ENCODE measurements at regions not wholly inside any gene's neighbourhood (a gene's known extent, or its start where the extent isn't known, plus 50 kb on each side); places are given as distances from the start of the nearest gene placed in this dataset.

GRCh38 chr2:12227941-12228608 is 481.6 kb downstream of the LPIN1 start:
- peaks cover 2% of the 10 kb centered on the region for H3K36me3 Mint-ChIP-seq (ENCODE audit: low read depth)
- TF ChIP-seq CTCF (IDR thresholded peaks at IDR 0.05) = peak; percentile 61
- H3K27me3 Mint-ChIP-seq (ENCODE audit: low read depth) = no peaks in the 10 kb centered on the region
- H3K4me1 Mint-ChIP-seq (ENCODE audit: low read depth) = peaks cover 24% of the 10 kb centered on the region
- no peak for DNase-seq (ENCODE audit: low spot score)
- no peak overlapping the region for H3K4me3 Mint-ChIP-seq (ENCODE audit: unreplicated experiment)
- peak overlapping the region; percentile 97 for H3K27ac Mint-ChIP-seq (ENCODE audit: unreplicated experiment)
- peaks cover 8% of the 10 kb centered on the region for H3K9me3 Mint-ChIP-seq (ENCODE audit: low read depth)

- H3K27ac Mint-ChIP-seq (ENCODE audit: unreplicated experiment) = no peak overlapping the region
- TF ChIP-seq CTCF (IDR thresholded peaks at IDR 0.05) = no peak
- H3K27me3 Mint-ChIP-seq (ENCODE audit: low read depth) = no peaks in the 10 kb centered on the region
- H3K4me1 Mint-ChIP-seq (ENCODE audit: low read depth) = peaks cover 32% of the 10 kb centered on the region
- H3K4me3 Mint-ChIP-seq (ENCODE audit: unreplicated experiment) = no peak overlapping the region
- H3K9me3 Mint-ChIP-seq (ENCODE audit: low read depth) = peaks cover 2% of the 10 kb centered on the region
- H3K36me3 Mint-ChIP-seq (ENCODE audit: low read depth) = no peaks in the 10 kb centered on the region
- DNase-seq (ENCODE audit: low spot score) = no peak
These were observed 484.9 kb downstream of the LPIN1 start for GRCh38 chr2:12231288-12231687.

GRCh38 chr2:12232876-12233275 is 483.9 kb upstream of the TRIB2 start:
- DNase-seq (ENCODE audit: low spot score) = no peak
- peaks cover 28% of the 10 kb centered on the region for H3K4me1 Mint-ChIP-seq (ENCODE audit: low read depth)
- no peak overlapping the region for H3K27ac Mint-ChIP-seq (ENCODE audit: unreplicated experiment)
- H3K36me3 Mint-ChIP-seq (ENCODE audit: low read depth) = no peaks in the 10 kb centered on the region
- H3K9me3 Mint-ChIP-seq (ENCODE audit: low read depth) = peaks cover 2% of the 10 kb centered on the region
- H3K27me3 Mint-ChIP-seq (ENCODE audit: low read depth) = no peaks in the 10 kb centered on the region
- TF ChIP-seq CTCF (IDR thresholded peaks at IDR 0.05) = no peak
- H3K4me3 Mint-ChIP-seq (ENCODE audit: unreplicated experiment) = no peak overlapping the region

DNA sequence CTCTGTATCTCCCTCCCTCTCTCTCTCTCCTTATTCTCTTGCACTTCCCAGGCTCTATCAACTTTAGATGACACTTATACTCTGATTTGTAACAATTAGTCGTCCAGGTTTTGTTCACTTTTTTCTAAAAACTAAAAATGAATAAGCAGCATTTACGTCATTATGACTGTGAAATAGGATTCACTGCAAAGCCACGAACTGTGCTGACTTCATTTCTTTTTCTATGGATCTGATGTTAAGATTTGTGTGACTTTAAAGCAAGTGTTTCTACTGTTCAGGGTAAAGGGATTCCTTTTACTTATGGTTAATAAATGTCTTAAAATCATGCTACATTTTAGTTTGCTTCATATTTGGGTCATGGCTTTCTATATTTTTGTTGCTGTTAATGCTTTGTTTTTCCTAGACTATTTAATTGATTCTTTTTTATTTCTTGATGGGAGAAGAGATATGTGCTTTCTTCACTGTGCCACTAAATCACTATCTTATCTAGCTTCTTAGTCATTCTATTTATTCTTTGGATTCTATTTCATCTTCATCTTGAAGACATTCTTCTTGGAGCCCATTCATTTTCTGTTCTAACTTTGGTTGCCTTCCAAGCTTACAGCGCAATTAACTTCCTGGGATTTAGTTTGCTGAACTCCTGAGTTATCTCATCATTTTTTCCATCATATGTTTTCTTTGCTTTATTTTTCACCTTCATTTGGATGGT is 480.4 kb upstream of the TRIB2 start:
- Mint-ChIP-seq H3K4me1 (ENCODE audit: low read depth) (peaks cover 17% of the 10 kb centered on the region), H3K4me3 (ENCODE audit: unreplicated experiment) (no peak overlapping the region), H3K27me3 (ENCODE audit: low read depth) (no peaks in the 10 kb centered on the region), H3K36me3 (ENCODE audit: low read depth) (no peaks in the 10 kb centered on the region), H3K9me3 (ENCODE audit: low read depth) (peaks cover 4% of the 10 kb centered on the region), H3K27ac (ENCODE audit: unreplicated experiment) (no peak overlapping the region)
- DNase-seq (ENCODE audit: low spot score) = no peak
- no peak for TF ChIP-seq CTCF (IDR thresholded peaks at IDR 0.05)

DNA sequence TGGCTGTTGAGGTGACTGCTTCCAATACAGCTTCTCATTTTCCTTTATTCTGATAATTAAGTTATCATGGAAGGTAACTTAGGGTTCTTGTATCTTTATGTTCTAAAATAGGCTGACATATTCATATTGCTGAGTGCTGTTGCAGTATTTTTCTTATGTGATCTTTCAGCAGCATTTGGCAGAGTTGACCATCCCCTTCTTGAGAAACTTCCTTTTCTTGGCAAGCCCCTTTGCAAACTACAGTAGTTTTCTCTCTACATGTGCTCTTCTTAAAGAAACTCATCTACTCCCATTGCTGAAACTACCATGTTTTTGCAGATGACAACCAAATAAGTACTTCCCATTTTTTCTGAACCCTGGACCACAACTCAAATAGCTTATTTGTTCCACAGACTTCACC is 476.5 kb upstream of the TRIB2 start:
- no peak for DNase-seq (ENCODE audit: low spot score)

More for the DNA sequence above, 476.5 kb upstream of the TRIB2 start:
- no peaks in the 10 kb centered on the region for H3K36me3 Mint-ChIP-seq (ENCODE audit: low read depth)
- no peak for TF ChIP-seq CTCF (IDR thresholded peaks at IDR 0.05)
- no peaks in the 10 kb centered on the region for H3K27me3 Mint-ChIP-seq (ENCODE audit: low read depth)
- peaks cover 18% of the 10 kb centered on the region for H3K4me1 Mint-ChIP-seq (ENCODE audit: low read depth)
- H3K9me3 Mint-ChIP-seq (ENCODE audit: low read depth) = peaks cover 12% of the 10 kb centered on the region
- no peak overlapping the region for H3K27ac Mint-ChIP-seq (ENCODE audit: unreplicated experiment)
- no peak overlapping the region for H3K4me3 Mint-ChIP-seq (ENCODE audit: unreplicated experiment)

Data from chondrocyte (in vitro differentiated cells).